NCI-H82 treated with DMSO at 0.1 percent for 48 hours (cell line): ENCODE measurements at regions not wholly inside any gene's neighbourhood (a gene's known extent, or its start where the extent isn't known, plus 50 kb on each side); places are given as distances from the start of the nearest gene placed in this dataset.

ENCODE experiments used
- DNase-seq: peaks from one replicate; lab custom pipeline; 2025; ENCODE audit not compliant: unreplicated experiment; lab: John Stamatoyannopoulos, UW

GRCh38 chr2:241942416-241943208 lies 73.1 kb downstream of the RTP5 start:
- no peak for DNase-seq

DNA sequence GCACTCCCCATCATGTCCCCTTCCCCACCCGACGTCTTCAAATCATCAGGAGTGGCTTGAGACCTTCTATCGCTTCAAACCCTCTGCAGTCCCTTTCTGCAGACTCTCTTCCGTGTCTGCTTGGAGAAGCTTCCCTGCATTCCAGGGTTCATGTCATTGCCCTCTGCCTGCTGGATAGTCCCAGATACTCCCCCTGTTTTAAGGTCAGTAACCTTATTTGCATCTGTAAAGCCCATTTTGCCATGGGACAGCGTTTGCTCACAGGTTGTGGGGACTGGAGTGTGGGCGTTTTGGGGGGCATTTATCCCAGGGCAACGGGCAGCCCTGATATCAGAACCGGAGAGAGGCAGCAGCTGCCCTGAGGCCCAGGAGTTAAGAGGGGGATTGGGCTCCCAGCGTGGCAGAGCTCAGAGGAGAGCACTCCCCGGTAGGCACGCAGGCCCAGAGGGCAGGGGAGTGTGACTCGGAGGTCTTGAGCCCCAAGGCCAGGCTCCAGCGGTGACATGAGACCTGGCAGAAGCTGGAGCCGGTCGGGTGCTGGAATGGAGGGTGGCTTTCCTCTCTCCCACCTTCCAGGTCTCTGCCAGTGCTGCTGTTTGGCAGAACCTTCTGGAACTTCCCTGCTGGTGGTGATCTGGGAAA lies 73.8 kb downstream of the RTP5 start:
- DNase-seq, result no peak

GRCh38 chr2:241943961-241944575 lies 74.5 kb downstream of the RTP5 start:
- no peak for DNase-seq

- no peak for DNase-seq
Measured at GRCh38 chr2:241944821-241945220, 75.3 kb downstream of the RTP5 start.

DNA sequence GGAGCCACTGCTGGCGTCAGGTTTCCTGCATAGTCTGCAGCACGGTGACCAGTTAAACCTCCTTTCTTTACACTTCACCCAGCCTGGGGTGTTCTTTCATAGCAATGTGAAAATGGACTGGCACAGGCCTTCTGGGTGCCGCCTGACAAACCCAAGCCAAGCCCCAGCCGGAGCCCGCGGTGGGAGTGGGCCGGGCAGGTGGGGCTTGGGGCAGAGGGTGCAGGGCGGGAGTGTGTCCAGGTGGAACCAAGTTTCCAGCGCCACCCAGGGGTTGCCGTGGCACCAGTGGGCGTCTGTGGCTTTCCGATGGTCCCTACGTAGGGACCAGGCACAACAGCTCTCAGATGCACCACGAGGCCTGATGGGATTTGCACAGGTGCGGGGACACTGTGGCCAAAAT lies 75.8 kb downstream of the RTP5 start:
- no peak for DNase-seq

DNA sequence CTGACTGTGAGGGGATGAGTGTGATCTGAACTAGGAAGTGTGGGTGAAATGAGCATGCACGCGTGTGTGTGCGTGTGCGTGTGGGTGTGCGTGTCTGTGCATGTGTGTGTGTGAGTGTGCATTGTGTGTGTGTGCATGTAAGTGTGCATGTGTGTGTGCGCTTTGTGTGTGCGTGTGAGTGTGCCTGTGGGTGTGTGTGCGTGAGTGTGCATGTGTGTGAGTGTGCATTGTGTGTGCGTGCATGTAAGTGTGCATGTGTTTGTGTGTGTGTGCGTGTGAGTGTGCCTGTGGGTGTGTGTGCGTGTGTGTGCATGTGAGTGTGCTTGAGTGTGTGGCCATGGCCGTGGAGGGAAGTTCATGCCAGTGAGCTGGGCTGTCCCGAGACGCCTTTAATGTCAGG lies 76.3 kb downstream of the RTP5 start:
- DNase-seq, result no peak

- DNase-seq, result no peak
Measured at GRCh38 chr2:241946306-241947003, 76.9 kb downstream of the RTP5 start.

GRCh38 chr2:241947004-241947350 lies 77.4 kb downstream of the RTP5 start:
- no peak for DNase-seq

DNA sequence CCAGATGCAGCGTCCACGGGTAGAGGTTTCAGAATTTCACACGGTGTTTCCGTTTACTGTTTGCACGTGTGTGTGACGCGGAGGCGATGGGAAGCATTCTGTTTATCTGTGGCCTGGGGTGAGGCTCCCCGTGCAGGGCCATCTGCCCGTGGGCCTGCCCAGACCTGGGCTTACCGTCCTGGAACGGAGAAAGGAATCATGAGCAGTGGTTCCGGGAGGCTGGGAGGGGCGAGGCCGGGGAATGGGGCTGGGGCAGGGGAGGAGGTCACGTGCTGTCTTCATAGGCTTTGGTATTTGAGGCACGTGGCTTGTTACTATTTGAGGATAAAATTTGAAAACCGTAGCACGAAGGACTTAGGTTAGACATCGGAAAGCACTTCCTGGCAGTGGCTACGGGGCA lies 77.9 kb downstream of the RTP5 start:
- DNase-seq, result no peak

- no peak for DNase-seq
Measured at GRCh38 chr2:241947876-241948275, 78.3 kb downstream of the RTP5 start.

- DNase-seq, result no peak
Measured at GRCh38 chr2:241948299-241948897, 78.9 kb downstream of the RTP5 start.

GRCh38 chr2:241948901-241949735 lies 79.6 kb downstream of the RTP5 start:
- DNase-seq, result no peak

DNA sequence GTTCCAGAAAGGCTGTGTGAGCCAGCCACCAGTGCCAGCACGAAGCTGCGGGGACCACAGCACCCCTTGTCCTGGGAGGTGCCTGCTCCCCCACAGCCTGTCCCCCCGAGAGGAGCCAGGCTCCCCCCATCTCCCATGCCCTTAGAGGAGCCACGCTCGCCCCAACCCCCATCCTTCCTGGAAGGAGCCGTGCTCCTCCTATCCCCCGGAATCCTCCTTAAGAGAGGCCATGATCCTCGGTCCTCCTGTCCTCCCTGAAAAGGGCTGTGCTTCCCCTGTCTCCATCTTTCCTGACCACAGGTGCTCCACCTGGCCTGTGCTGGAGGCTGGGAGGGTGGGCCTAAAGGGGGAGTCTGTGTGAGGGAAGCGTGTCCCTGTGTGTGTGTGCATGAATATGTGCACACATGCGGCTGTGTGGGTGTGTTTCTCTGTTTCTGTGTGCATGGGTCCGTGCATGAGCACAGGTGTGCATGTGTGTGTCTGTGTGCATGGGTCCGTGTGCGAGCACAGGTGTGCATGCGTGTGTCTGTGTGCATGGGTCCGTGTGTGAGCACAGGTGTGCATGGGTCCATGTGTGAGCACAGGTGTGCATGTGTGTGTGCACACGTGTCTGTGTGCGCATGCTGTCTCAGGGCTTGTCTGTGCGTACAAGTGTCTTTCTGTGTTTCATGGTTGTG lies 80.3 kb downstream of the RTP5 start:
- DNase-seq, result no peak

DNA sequence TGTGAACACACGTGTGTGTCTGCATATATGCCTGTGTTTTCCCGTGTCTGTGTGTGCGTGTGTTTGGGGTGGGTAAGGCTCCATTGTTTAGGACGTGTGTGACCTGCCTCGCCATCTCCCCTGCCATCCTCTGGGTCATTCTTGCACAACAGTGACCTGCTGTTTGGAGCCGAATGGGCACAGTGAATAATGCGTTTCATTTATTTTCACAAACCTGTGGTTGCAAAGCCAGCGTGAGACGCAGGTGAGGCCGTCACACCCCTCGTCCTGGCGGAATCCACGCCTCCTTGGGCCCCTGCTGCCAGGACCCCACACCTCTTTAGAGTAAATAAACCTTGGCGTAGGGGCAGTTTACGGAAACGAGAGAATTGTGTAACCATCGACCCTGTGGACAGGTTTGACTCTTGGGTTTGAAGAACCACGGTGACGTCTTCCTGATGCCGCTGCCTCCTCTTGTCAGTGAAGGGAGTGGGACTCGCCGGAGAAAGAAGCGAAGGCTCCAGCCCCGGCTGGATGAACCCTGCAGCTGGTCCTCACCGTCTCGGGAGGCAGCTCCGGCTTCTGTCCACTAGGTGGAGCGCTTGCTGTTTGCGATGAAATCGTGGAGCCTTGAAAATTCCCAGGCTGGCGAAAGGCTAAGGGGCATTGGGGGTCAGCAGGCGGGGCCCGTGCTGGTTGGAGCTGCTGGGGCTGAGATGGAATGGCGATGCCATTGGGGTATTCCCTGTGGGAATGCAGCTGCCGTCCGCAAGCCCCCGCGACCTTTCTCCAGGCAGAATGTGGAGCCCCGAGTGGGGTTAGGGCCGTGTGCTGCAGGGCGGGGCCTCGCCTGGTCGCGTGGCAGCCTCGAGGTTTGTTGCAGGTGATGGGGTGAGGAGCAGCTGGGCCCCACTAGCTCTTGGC lies 81.1 kb downstream of the RTP5 start:
- no peak for DNase-seq

GRCh38 chr2:241951316-241951700 lies 81.8 kb downstream of the RTP5 start:
- DNase-seq, result no peak

DNA sequence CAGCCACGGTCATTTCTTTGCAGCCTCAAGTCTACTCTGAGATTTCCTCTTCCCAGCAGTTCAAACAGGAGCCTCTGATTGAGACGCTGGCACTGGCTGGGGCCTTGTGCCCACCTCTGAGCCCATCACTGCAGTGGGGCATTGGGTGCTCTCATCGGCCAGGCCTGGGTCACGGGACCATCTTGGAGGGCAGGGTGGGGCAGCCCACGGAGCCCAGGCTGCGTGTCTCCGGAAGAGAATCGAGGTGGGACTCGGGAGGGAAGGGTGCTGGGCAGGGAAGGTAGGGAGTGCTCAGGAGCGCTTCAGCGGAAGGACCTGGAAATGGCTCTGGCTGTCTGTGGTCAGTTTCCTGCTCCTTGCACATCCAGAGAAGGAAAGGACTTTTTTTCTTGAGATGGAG lies 82.4 kb downstream of the RTP5 start:
- DNase-seq, result no peak

DNA sequence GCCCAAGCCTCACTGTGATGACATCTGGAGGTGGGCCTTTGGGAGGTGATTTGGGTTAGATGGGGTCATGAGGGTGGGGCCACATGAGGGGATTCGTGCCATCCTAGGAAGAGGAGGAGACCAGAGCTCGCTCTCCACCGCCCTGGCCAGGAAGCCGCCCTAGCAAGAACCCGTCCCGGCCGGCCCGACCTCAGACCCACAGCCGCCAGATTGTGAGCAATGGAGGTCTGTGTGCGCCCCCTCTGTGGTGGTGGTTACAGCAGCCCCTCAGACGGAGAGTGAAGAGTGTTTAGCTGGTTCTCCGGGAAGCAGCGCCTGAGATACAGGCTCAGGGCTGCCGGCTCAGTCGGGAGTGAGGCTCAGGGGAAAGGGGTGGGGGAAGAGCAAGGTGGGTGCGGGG lies 83.3 kb downstream of the RTP5 start:
- DNase-seq, result no peak

DNA sequence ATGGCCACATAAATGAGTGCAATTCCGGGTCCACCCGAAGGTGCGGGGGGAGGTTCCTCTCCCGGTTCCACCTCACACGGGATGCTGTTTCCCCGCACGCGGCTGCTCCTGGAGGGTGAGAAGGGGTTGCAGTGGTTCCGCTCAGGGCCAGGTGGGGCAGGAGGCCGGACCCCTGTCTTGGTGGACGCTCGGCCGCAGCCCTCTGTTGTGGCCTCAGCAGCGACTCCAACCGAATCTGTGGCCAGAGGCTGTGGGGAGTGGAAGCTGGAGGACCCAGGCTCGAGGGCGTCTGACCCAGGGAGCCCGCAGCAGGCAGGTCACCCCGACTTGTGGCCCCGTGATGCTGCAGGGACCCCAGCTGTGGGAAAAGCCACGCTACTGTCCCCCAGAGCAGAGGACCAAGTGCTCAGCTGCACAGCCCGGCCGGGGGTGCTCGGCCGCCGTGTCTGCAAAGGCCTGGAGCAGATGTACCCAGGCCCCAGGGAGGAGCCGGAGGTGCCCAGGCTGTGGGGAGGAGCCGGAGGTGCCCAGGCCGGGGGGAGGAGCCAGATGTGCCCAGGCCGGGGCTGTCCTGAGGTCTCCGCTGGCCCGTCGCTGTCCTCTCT lies 83.9 kb downstream of the RTP5 start:
- DNase-seq, result no peak
